ENCODE measurements at regions not wholly inside any gene's neighbourhood (a gene's known extent, or its start where the extent isn't known, plus 50 kb on each side); places are given as distances from the start of the nearest gene placed in this dataset.

- no peak overlapping the region for H3K4me3 ChIP-seq (ENCODE audit: low read depth, low read length)
- no peaks in the 10 kb centered on the region for H3K36me3 ChIP-seq (ENCODE audit: control insufficient read depth in 2 of 2, insufficient read depth in 1 of 2, low read length in 2 of 2)
- no peak overlapping the region for H3K27ac ChIP-seq (ENCODE audit: extremely low read depth, low read depth, low read length)
- POLR2A ChIA-PET, result no interaction called here
- H3K4me1 ChIP-seq (ENCODE audit: control insufficient read depth, insufficient read depth, low read length), result no peaks in the 10 kb centered on the region
- no peaks in the 10 kb centered on the region for H3K9me3 ChIP-seq (ENCODE audit: control insufficient read depth, insufficient read depth, low read depth, low read length)
- CTCF ChIA-PET, result no interaction called here
- no peak for TF ChIP-seq HOXC10 (CRISPR knock-in tag; IDR thresholded peaks at IDR 0.05)
These were observed 166.0 kb downstream of the RPS29 start for GRCh38 chr14:49420201-49420600.

GRCh38 chr14:49418789-49419188 is 167.4 kb downstream of the RPS29 start:
- ChIA-PET CTCF (no interaction called here), POLR2A (interaction anchor here (0.5 kb wide), 1 partner anchor 1859 kb away, joined by 3 read pairs; no protein-coding TSS in a partner anchor)
- no peak overlapping the region for H3K27ac ChIP-seq (ENCODE audit: extremely low read depth, low read depth, low read length)
- H3K9me3 ChIP-seq (ENCODE audit: control insufficient read depth, insufficient read depth, low read depth, low read length), result no peaks in the 10 kb centered on the region
- no peak overlapping the region for H3K4me3 ChIP-seq (ENCODE audit: low read depth, low read length)
- H3K36me3 ChIP-seq (ENCODE audit: control insufficient read depth in 2 of 2, insufficient read depth in 1 of 2, low read length in 2 of 2), result no peaks in the 10 kb centered on the region
- H3K4me1 ChIP-seq (ENCODE audit: control insufficient read depth, insufficient read depth, low read length), result no peaks in the 10 kb centered on the region
- TF ChIP-seq ZNF114 (tag by site-specific recombination; IDR thresholded peaks at IDR 0.05) (no peak), ZNF639 (tag by site-specific recombination; IDR thresholded peaks at IDR 0.05) (no peak), ZNF280D (tag by site-specific recombination; IDR thresholded peaks at IDR 0.05) (no peak), ELK4 (IDR thresholded peaks at IDR 0.05; ENCODE audit: borderline replicate concordance, low read depth, low read length) (no peak), PRDM2 (tag by site-specific recombination; IDR thresholded peaks at IDR 0.05; ENCODE audit: borderline replicate concordance) (no peak), ZBTB11 (tag by site-specific recombination; conservative IDR thresholded peaks at IDR 0.05; ENCODE audit: low read depth) (no peak), ZNF510 (tag by site-specific recombination; IDR thresholded peaks at IDR 0.05; ENCODE audit: insufficient replicate concordance) (no peak), PRDM1 (tag by site-specific recombination; IDR thresholded peaks at IDR 0.05) (no peak), ZNF544 (tag by site-specific recombination; IDR thresholded peaks at IDR 0.05) (no peak), ZNF416 (tag by site-specific recombination; IDR thresholded peaks at IDR 0.05) (no peak), ZNF157 (tag by site-specific recombination; IDR thresholded peaks at IDR 0.05) (no peak), KLF1 (tag by site-specific recombination; IDR thresholded peaks at IDR 0.05) (no peak), ZBTB44 (tag by site-specific recombination; IDR thresholded peaks at IDR 0.05) (no peak), ZNF555 (tag by site-specific recombination; conservative IDR thresholded peaks at IDR 0.05) (no peak), ZNF26 (tag by site-specific recombination; IDR thresholded peaks at IDR 0.05) (no peak)
